Large intestine (tissue), 3 donors: ENCODE measurements at regions not wholly inside any gene's neighbourhood (a gene's known extent, or its start where the extent isn't known, plus 50 kb on each side); places are given as distances from the start of the nearest gene placed in this dataset.

Experiments
- DNase-seq, 2 donors: peaks; one replicate each; pipeline versions ENCODE4 v3.0.0 to v3.0.0-alpha.2; 2013
- H3K27ac ChIP-seq: one replicate; pipeline ENCODE4 v1.5.1; 2013; ENCODE audit warnings: low read length
- H3K27me3 ChIP-seq: 2 replicates; pipeline ENCODE4 v1.6.1; 2013; ENCODE audit warnings: low read length; ENCODE audit not compliant: control insufficient read depth, insufficient read depth
- H3K36me3 ChIP-seq: 2 replicates; pipeline ENCODE4 v1.6.1; 2013; ENCODE audit warnings: low read length; ENCODE audit not compliant: control insufficient read depth, insufficient read depth
- H3K4me1 ChIP-seq: one replicate; pipeline ENCODE4 v1.6.1; 2013; ENCODE audit warnings: low read length; ENCODE audit not compliant: control insufficient read depth, insufficient read depth
- H3K4me3 ChIP-seq: one replicate; pipeline ENCODE4 v1.5.1; 2013; ENCODE audit warnings: low read length
- H3K9me3 ChIP-seq: one replicate; pipeline ENCODE4 v1.6.1; 2013; ENCODE audit warnings: mild to moderate bottlenecking, low read depth, low read length, moderate library complexity; ENCODE audit not compliant: control insufficient read depth
- WGBS: methylation state at CpG from one replicate; pipeline ENCODE4 v1.1.5; 2013; ENCODE audit warnings: low lambda C conversion rate; ENCODE audit not compliant: insufficient coverage; 5-methylcytosine and 5-hydroxymethylcytosine counted together

DNA sequence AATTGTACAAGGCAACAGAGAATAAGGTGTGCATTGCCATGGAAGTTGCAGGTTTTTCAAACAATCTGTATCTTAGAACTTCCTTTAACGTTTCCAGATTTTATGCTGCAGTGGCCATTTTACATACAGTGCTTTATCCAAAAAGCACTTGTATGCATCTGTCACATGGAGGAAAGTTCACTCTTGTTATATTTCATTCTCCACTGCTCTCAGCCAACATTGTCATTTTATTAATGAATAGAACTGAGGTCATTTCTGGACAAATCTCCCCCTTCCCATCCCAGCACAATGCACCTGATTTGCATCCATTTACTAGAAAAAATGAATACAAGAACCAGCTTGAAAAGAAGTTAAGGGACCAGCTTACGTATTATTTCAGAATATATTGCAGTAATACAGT, 342.0 kb downstream of the USP25 start:
- Histone ChIP-seq H3K27ac (no peak overlapping the region), H3K36me3 (no peaks in the 10 kb centered on the region), H3K27me3 (no peaks in the 10 kb centered on the region), H3K4me1 (no peaks in the 10 kb centered on the region), H3K9me3 (no peaks in the 10 kb centered on the region), H3K4me3 (no peak overlapping the region)
- WGBS: 83% methylated on average over 1 of the region's 2 CpGs
- no peak for DNase-seq

DNA sequence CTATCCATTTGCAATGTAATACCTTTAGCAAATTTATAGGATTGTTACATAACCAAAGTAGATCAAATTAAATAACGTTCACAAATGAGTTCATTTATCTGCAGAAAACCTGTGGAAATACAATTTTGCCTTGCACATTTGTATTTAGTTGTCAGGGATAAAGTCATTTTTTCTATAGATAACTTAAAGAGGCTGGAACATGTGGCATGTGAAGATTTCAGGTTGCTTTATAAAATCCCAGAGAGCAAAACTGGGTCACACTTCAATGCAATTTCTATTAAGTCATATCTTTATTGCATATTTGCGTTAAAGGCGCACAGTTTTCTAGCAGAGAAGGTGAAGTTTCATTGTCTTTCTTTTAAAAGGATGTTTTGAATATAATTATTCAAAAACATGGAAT, 342.4 kb downstream of the USP25 start:
- WGBS: 83% methylated on average over 1 of the region's 3 CpGs
- H3K27ac ChIP-seq: no peak overlapping the region

DNA sequence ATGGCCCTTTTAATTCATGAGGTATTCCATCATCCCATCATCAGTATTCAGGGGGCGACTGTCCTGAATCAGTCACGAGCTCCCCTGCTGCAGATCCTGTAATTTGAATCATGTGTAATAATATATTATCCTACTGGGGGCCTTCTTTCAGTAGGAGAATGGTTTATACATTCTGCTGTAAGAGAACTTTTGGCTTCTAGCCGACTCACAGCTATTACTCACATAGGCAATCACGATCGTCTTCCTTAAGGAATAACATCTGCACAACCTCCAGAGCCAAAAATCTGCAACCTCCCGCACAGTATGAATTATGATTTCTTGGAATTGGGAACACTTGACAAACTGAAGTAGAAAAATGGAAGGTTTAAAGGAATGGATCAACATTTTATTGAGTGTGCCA, 343.0 kb downstream of the USP25 start:
- Histone ChIP-seq H3K36me3 (no peaks in the 10 kb centered on the region), H3K9me3 (no peaks in the 10 kb centered on the region), H3K4me3 (no peak overlapping the region), H3K27ac (no peak overlapping the region), H3K4me1 (no peaks in the 10 kb centered on the region), H3K27me3 (no peaks in the 10 kb centered on the region)
- peak in 1 of 2 donors; percentile 14 for DNase-seq
- 83% methylated on average over 1 of the region's 6 CpGs for WGBS

More for the DNA sequence above, 342.4 kb downstream of the USP25 start:
- H3K36me3 ChIP-seq: no peaks in the 10 kb centered on the region
- no peak for DNase-seq
- H3K4me3 ChIP-seq: no peak overlapping the region
- H3K4me1 ChIP-seq: no peaks in the 10 kb centered on the region
- H3K27me3 ChIP-seq: no peaks in the 10 kb centered on the region
- H3K9me3 ChIP-seq: no peaks in the 10 kb centered on the region

DNA sequence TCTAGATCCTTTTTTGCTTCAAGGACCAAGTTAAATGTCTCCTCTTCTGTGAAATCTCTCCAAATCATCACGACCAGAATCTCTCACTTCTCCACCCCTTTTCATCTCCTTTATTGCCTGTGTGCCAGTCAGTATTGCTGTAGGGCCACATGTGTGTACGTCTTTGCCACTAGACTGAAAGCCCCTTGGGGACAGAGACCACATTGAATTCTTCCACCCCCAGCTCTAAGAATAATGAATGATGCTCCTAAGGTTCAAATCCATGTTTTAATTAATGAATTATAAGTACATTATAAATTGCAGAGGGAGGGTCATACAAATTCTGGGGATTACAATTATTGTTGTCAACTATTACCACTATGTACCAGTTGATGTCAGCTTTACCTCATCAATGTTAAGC, 343.8 kb downstream of the USP25 start:
- Histone ChIP-seq H3K27ac (no peak overlapping the region), H3K27me3 (no peaks in the 10 kb centered on the region)

DNA sequence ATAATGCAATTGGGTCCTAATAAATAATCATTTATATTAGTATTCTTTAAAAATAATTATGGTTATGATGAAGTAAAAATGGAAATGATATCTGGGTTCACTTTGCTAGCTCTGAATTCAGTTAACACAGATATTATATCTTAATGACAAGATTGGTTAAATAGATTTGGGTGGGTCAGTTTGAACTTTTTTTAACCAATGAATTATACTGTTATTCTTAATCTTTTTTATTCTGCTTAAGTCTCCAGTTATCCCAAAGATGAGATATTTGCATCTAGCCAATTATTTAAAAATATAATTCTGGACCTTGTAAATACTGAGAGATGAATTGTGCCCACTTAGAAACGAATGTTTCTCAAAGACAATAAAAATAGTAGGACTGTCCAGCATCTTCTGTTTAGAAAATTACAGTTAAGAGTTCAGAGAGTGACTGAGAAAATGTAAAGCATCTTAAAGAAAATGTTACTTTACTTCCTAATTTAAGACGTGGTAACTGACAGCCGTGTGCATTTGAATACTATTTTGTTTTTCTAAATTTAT, 345.2 kb downstream of the USP25 start:
- DNase-seq: no peak
- Histone ChIP-seq H3K4me1 (no peaks in the 10 kb centered on the region), H3K27me3 (no peaks in the 10 kb centered on the region), H3K36me3 (no peaks in the 10 kb centered on the region), H3K9me3 (no peaks in the 10 kb centered on the region), H3K27ac (no peak overlapping the region), H3K4me3 (no peak overlapping the region)
- 90% methylated on average over 2 of the region's 3 CpGs for WGBS

More for the DNA sequence above, 343.8 kb downstream of the USP25 start:
- Histone ChIP-seq H3K9me3 (no peaks in the 10 kb centered on the region), H3K4me1 (no peaks in the 10 kb centered on the region), H3K4me3 (no peak overlapping the region), H3K36me3 (no peaks in the 10 kb centered on the region)
- WGBS: no CpG with 5 or more reads among the region's 2 CpGs
- DNase-seq: no peak

DNA sequence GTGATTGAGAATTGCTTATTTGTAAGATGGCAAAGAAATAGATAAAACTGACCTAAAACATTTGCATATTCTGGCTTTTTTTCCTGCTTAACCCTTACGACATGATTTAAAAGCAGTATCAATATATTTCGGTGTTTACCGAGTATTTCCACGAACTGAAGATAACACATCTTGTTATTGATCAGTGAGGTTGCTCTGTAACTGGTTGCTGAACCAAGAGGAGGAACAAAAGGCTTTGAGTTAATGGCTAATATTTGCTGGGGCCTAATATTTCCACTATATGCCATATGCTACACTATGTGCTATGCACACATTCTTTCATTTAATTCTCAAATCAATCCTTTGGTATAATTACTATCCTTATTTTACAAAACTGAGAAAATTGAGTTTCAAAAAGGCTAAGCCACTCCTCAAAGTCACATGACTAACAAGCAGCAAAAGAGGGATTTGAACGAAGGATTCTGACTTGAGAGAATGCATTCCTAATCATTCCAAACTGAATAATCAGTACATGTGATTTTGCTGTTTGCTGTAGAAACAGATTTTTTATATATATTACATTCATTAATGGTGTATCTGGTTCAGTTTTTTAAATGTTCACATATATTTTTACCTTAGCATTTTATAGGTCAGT, 346.0 kb downstream of the USP25 start:
- Histone ChIP-seq H3K4me1 (no peaks in the 10 kb centered on the region), H3K4me3 (no peak overlapping the region), H3K36me3 (no peaks in the 10 kb centered on the region), H3K27ac (no peak overlapping the region), H3K9me3 (no peaks in the 10 kb centered on the region), H3K27me3 (no peaks in the 10 kb centered on the region)
- DNase-seq: no peak
- 85% methylated on average over 2 of the region's 5 CpGs for WGBS

DNA sequence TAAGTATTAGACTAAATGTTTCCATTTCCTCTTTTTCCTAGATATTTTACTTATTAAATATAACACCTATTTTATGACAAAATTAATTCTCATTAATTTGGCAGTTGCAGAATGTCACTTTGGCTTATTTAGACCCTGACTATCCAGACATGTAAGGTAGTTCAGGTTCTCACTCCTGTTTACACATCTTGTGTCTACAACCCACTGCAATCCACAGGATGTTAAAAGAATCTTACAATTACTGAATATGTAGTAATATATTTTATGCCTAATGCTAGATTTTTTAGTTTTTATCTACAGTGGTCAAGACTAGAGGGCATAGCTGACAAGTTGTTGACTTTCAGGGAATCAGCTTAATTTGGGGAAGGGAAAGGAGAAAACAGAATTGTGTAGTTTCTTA, 346.7 kb downstream of the USP25 start:
- H3K27ac ChIP-seq: no peak overlapping the region
- H3K27me3 ChIP-seq: no peaks in the 10 kb centered on the region
- H3K4me1 ChIP-seq: no peaks in the 10 kb centered on the region
- DNase-seq: no peak
- no peaks in the 10 kb centered on the region for H3K9me3 ChIP-seq
- no peaks in the 10 kb centered on the region for H3K36me3 ChIP-seq
- no peak overlapping the region for H3K4me3 ChIP-seq

DNA sequence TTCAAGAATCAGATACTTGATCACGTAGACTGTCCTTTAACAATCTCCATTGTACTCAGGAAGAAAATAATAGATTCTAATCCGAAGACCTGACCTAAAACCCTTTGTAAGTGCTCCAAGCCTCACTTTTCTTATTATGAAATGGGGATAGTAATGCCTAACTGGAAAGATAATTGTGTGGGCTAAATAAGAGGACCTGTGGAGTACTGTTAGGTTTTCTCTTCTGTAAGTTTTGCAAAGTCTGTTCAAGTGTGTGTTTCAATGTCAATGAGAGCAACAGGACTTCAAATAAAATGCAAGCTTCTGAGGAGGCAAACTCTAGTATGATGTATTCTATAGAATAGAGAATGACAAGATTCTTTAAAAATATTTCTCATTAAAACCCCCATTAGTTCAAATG, 348.6 kb downstream of the USP25 start:
- DNase-seq: no peak
- Histone ChIP-seq H3K4me1 (no peaks in the 10 kb centered on the region), H3K9me3 (no peaks in the 10 kb centered on the region), H3K36me3 (no peaks in the 10 kb centered on the region), H3K4me3 (no peak overlapping the region), H3K27ac (no peak overlapping the region), H3K27me3 (no peaks in the 10 kb centered on the region)
- no CpG with 5 or more reads among the region's 2 CpGs for WGBS

DNA sequence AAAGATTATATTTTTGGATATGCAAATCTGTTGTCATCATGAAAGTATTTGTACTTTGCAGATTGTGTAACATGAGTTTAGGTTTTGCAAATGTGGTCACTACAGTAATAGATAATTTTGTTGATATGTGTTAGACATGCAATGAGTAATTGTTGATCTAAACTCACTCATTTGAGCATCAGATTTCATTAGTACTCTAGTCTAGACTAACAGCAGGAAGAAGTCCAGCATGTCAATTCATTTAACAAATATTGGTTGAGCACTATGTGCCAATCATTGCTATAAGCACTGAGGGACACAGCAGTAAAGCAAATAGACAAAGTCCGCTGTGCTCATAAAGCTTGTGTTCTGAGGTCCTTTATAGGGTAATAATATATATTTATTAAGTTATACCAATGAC, 350.0 kb downstream of the USP25 start:
- Histone ChIP-seq H3K27me3 (no peaks in the 10 kb centered on the region), H3K9me3 (no peaks in the 10 kb centered on the region), H3K36me3 (no peaks in the 10 kb centered on the region), H3K4me1 (no peaks in the 10 kb centered on the region), H3K4me3 (no peak overlapping the region), H3K27ac (no peak overlapping the region)
- 29% methylated on average over 1 of the region's 1 CpG for WGBS
- peak in 1 of 2 donors; percentile 39 for DNase-seq

DNA sequence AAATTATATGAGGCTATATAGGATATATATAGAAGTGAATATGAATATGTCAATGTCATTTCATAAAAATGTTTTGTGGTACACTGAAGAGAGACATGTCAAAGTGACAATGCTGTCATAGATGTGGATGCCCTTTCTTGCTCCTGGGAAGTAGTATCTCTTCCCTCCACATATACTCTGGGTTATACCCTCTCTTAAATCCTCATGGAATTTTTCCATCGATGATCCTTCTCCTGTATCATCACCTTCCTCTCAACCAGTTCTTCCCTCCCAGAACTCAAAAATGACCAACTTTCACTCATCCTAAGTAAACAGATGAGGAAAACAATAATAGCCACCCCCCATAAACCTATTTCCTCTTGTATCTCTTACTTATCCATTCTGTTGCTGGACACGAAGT, 351.5 kb downstream of the USP25 start:
- Histone ChIP-seq H3K36me3 (no peaks in the 10 kb centered on the region), H3K4me3 (no peak overlapping the region), H3K27me3 (no peaks in the 10 kb centered on the region), H3K4me1 (no peaks in the 10 kb centered on the region), H3K27ac (no peak overlapping the region), H3K9me3 (no peaks in the 10 kb centered on the region)
- no peak for DNase-seq
- 100% methylated on average over 1 of the region's 2 CpGs for WGBS
